RWPE1 (cell line): ENCODE measurements at regions not wholly inside any gene's neighbourhood (a gene's known extent, or its start where the extent isn't known, plus 50 kb on each side); places are given as distances from the start of the nearest gene placed in this dataset.
"Not testable (repeated sequence)": the region's sequence is repeated elsewhere in the genome, so short reads cannot be mapped to it uniquely, and the experiment has no call there.

Experiments
- CTCF ChIA-PET: fragments of 350-600 bp; sonication (Branson Sonifier 250); formaldehyde crosslinking; extraction: SDS; loops from one replicate; lab custom pipeline; 2021; lab: Yijun Ruan, JAX
- POLR2A ChIA-PET: fragments of 400-600 bp; formaldehyde crosslinking; extraction: SDS; loops from one replicate; lab custom pipeline; 2020; ENCODE audit warnings: antibody characterized with exemption; ENCODE audit not compliant: low non-redundant PET; lab: Yijun Ruan, JAX
- DNase-seq: peaks from one replicate; pipeline ENCODE4 v3.0.0; 2012; ENCODE audit warnings: low spot score
- H3K27ac ChIP-seq: fragments of 450-650 bp; 2 replicates; pipeline ENCODE4 v1.5.1; 2017
- TF ChIP-seq, protein P1 (sequence below): fragments of 450-650 bp; conservative IDR thresholded peaks from 2 replicates; pipeline ENCODE4 v1.5.1; 2017; ENCODE audit warnings: low read depth, mild to moderate bottlenecking

DNA sequence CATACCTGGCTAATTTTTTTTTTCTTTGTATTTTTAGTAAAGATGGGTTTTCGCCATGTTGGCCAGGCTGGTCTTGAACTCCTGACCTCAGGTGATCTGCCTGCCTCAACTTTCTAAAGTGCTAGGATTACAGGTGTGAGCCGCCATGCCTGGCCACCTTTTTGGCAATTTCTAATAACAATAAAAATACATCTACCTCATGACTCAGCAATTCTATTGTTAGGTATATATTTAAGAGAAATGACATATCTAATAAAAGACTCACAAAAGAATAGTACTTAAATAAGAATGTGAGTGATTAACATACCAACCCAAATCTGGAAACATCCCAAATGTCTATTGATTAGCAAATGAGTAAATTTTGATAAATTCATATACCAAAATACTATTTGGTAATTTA lies 103.6 kb upstream of the PPP1R9A start:
- H3K27ac ChIP-seq, result no peak overlapping the region
- DNase-seq, result no peak
- ChIA-PET CTCF (no interaction called here), POLR2A (no interaction called here)
- TF ChIP-seq, protein P1, sequence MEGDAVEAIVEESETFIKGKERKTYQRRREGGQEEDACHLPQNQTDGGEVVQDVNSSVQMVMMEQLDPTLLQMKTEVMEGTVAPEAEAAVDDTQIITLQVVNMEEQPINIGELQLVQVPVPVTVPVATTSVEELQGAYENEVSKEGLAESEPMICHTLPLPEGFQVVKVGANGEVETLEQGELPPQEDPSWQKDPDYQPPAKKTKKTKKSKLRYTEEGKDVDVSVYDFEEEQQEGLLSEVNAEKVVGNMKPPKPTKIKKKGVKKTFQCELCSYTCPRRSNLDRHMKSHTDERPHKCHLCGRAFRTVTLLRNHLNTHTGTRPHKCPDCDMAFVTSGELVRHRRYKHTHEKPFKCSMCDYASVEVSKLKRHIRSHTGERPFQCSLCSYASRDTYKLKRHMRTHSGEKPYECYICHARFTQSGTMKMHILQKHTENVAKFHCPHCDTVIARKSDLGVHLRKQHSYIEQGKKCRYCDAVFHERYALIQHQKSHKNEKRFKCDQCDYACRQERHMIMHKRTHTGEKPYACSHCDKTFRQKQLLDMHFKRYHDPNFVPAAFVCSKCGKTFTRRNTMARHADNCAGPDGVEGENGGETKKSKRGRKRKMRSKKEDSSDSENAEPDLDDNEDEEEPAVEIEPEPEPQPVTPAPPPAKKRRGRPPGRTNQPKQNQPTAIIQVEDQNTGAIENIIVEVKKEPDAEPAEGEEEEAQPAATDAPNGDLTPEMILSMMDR, result no peak

- POLR2A ChIA-PET, H3K27ac ChIP-seq, DNase-seq: not testable (repeated sequence)
- CTCF ChIA-PET, result interaction anchor here (0.5 kb wide), 1 partner anchor 305 kb away, joined by 3 read pairs; no protein-coding TSS in a partner anchor
These were observed 98.7 kb upstream of the PPP1R9A start for GRCh38 chr7:94808673-94809072.

GRCh38 chr7:94810496-94810895 lies 96.9 kb upstream of the PPP1R9A start:
- DNase-seq, result no peak
- no peak overlapping the region for H3K27ac ChIP-seq
- CTCF ChIA-PET, result no interaction called here
- POLR2A ChIA-PET, result no interaction called here
- TF ChIP-seq, protein P1, result no peak

GRCh38 chr7:94813917-94814316 lies 93.5 kb upstream of the PPP1R9A start:
- TF ChIP-seq, protein P1, result no peak
- no peak for DNase-seq
- no peak overlapping the region for H3K27ac ChIP-seq
- POLR2A ChIA-PET, result no interaction called here
- CTCF ChIA-PET, result no interaction called here

- DNase-seq, result peak; percentile 51
- TF ChIP-seq, protein P1, result no peak
- ChIA-PET CTCF (no interaction called here), POLR2A (no interaction called here)
- no peak overlapping the region for H3K27ac ChIP-seq
These were observed 83.4 kb upstream of the PPP1R9A start for GRCh38 chr7:94823947-94824346.

DNA sequence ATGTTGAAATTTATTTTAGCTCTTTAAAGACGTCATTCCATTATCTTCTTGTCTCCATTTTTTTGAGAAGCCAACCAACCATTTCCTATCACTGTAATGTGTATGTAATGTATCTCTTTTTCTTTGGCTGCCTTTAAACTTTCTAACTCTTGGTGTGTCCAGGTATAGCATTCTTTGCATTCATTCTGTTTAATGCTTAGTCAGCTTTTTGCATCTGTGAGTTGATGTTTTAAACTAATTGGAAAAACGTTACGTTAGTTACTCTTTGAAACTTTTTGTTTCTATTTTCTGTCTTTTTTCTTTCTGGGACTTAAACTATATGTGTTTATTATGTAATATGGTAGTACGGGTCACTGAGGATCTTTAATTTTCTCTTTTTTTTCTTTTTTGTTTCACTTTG lies 77.4 kb upstream of the PPP1R9A start:
- no peak overlapping the region for H3K27ac ChIP-seq
- TF ChIP-seq, protein P1, result no peak
- DNase-seq, result no peak
- ChIA-PET CTCF (no interaction called here), POLR2A (no interaction called here)

DNA sequence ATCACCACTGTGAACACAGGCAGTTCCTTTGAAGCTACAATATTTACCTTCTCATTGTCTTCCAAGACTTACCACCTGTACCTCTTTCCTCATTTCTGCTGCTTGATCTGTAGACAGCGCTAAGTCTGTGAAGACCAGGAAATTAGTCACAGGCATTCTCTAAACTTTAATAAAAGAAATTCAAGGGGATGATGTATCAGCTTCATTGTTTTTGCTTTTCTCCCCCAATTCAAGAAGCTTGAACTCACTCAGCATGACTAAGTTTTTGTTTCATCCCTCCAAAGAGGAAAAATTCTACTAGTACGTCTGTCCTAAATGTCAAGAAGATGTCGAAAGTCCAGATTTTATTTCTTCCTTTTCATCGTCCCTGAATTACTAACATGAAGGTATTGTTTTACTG lies 75.3 kb upstream of the PPP1R9A start:
- ChIA-PET CTCF (no interaction called here), POLR2A (no interaction called here)
- DNase-seq, result no peak
- TF ChIP-seq, protein P1, result no peak
- no peak overlapping the region for H3K27ac ChIP-seq
